Caco-2 (cell line): ENCODE measurements at regions not wholly inside any gene's neighbourhood (a gene's known extent, or its start where the extent isn't known, plus 50 kb on each side); places are given as distances from the start of the nearest gene placed in this dataset.

Experiments used
- BruUV-seq: library from RNA; stranded (reverse); fragments of 400-500 nt; replicated peaks from 2 replicates; lab custom pipeline; 2021; lab: Mats Ljungman, UMichigan
- CTCF ChIA-PET: fragments of 300-600 bp; sonication (Branson Sonifier 250); formaldehyde crosslinking; loops from one replicate; lab custom pipeline; 2022; ENCODE audit warnings: antibody characterized with exemption; lab: Charles Lee
- POLR2A ChIA-PET: fragments of 300-600 bp; sonication (Branson Sonifier 250); formaldehyde crosslinking; loops from one replicate; lab custom pipeline; 2022; ENCODE audit warnings: antibody characterized with exemption; lab: Charles Lee
- DNase-seq, 2 experiments: peaks; one replicate each; pipeline versions ENCODE4 v3.0.0 to v3.0.0-alpha.2; 2020 to 2022
- H3K27me3 ChIP-seq: replicated peaks from 2 replicates; pipeline ENCODE4 v1.6.0; 2011; ENCODE audit warnings: low read length; ENCODE audit not compliant: control insufficient read depth, insufficient read depth
- H3K36me3 ChIP-seq: 2 replicates; pipeline ENCODE4 v1.5.1; 2011; ENCODE audit warnings: low read length; ENCODE audit not compliant: control insufficient read depth, insufficient read depth
- H3K4me1 ChIP-seq: fragments of 250-450 bp; sonication (Bioruptor Pico); 2 replicates; pipeline ENCODE4 v1.5.1; 2020; ENCODE audit warnings: mild to moderate bottlenecking
- H3K4me3 ChIP-seq: 2 replicates; pipeline ENCODE4 v1.5.1; 2011; ENCODE audit warnings: low read depth, mild to moderate bottlenecking, control low read depth, low read length
- H3K9me3 ChIP-seq: fragments of 250-450 bp; sonication (Bioruptor Pico); 2 replicates; pipeline ENCODE4 v1.5.1; 2020; ENCODE audit warnings: mild to moderate bottlenecking, moderate library complexity
- H3K27ac Mint-ChIP-seq: one replicate; pipeline ENCODE4 v1.8.0; 2022; ENCODE audit warnings: mixed read lengths; ENCODE audit not compliant: unreplicated experiment
- H3K27me3 Mint-ChIP-seq: one replicate; pipeline ENCODE4 v1.8.0; 2022; ENCODE audit warnings: mixed read lengths; ENCODE audit not compliant: insufficient read depth, unreplicated experiment
- H3K36me3 Mint-ChIP-seq: one replicate; pipeline ENCODE4 v1.8.0; 2022; ENCODE audit warnings: mild to moderate bottlenecking, mixed read lengths; ENCODE audit not compliant: insufficient read depth, unreplicated experiment
- H3K4me1 Mint-ChIP-seq: one replicate; pipeline ENCODE4 v1.8.0; 2022; ENCODE audit warnings: low read depth, mixed read lengths; ENCODE audit not compliant: unreplicated experiment
- H3K4me3 Mint-ChIP-seq: one replicate; pipeline ENCODE4 v1.8.0; 2022; ENCODE audit warnings: mild to moderate bottlenecking, moderate library complexity, mixed read lengths; ENCODE audit not compliant: unreplicated experiment
- H3K9me3 Mint-ChIP-seq: one replicate; pipeline ENCODE4 v1.8.0; 2022; ENCODE audit warnings: mixed read lengths; ENCODE audit not compliant: unreplicated experiment
- CTCF ChIP-seq, 2 experiments: fragments of 200-600 bp in 1 of 2; IDR thresholded peaks; 1 replicate in 1 of 2; 2 replicates in 1 of 2; pipeline versions ENCODE4 v1.5.1 to v1.8.0; 2011 to 2022; ENCODE audit warnings: antibody characterized with exemption in 1 of 2, control low read depth in 1 of 2, inconsistent platforms in 1 of 2, low read depth in 1 of 2, low read length in 1 of 2, mild to moderate bottlenecking in 1 of 2, moderate library complexity in 1 of 2; ENCODE audit not compliant: insufficient read depth in 1 of 2, severe bottlenecking in 1 of 2, unreplicated experiment in 1 of 2
- intact Hi-C: fragments of 100-400 bp; cut with micrococcal nuclease; formaldehyde crosslinking; loops from one replicate; pipeline ENCODE4 v1.10.0; 2022; ENCODE audit not compliant: unreplicated experiment

DNA sequence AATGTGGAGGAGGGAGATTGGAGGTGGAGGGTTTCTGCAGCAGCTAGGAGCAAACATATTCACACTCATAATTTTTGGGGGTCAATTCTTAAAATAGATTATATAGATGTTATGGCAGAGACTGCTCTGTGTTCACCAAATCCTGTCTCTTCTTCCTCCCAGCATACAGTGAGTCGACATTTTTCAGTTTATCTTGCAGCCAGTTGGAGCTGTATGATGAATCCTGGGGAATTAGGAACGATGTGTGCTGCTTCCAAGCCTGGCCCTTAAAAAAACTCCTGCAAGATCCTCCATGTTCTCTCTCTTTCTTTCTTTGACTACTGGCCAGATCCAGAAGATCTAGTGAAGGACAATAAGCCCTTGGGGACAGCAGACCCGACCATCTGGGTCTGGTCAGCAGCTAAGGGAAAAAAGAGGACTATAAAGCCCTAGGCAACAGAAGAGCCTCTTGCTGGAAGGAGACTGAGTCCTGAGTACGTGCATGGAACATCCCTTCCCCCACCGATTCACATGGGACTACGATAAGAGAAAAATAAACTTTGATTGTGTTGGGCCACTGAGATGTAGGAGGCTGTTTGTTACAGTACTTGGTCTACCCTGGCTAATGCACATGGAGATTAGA is 55.8 kb upstream of the POMP start:
- Mint-ChIP-seq H3K4me3 (no peak overlapping the region), H3K36me3 (no peaks in the 10 kb centered on the region), H3K27ac (no peak overlapping the region), H3K9me3 (no peaks in the 10 kb centered on the region), H3K27me3 (no peaks in the 10 kb centered on the region), H3K4me1 (no peaks in the 10 kb centered on the region)
- ChIA-PET CTCF (no interaction called here), POLR2A (no interaction called here)
- intact Hi-C loops = no loop called here
- H3K4me1 ChIP-seq = no peaks in the 10 kb centered on the region
- BruUV-seq = no TSS peak
- no peak for TF ChIP-seq CTCF (IDR thresholded peaks at IDR 0.05; ENCODE audit: insufficient read depth in 1 of 2, low read depth in 1 of 2, low read length in 1 of 2, severe bottlenecking in 1 of 2, unreplicated experiment in 1 of 2)
- no peak overlapping the region for H3K4me3 ChIP-seq
- H3K36me3 ChIP-seq = no peaks in the 10 kb centered on the region
- no peak for DNase-seq
- no peaks in the 10 kb centered on the region for H3K27me3 ChIP-seq
- no peaks in the 10 kb centered on the region for H3K9me3 ChIP-seq

DNA sequence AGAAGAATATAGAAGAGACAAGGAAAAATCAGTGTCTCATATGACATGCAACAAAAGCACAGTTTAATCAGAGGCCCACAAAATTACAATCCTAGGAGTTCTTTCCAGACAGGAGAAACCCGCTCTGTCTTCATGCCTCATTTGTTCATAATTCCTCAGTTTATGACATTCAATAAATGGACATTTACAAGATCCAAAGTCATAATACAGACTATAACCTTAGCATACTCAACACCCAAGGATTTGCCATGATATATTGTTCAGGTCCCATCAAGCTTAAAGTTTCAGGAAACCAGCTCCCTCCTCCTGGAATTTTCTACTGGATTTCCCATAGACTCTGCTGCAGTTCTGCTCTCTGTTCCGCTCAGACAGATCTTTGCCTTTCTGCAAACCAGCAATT is 56.4 kb upstream of the POMP start:
- Mint-ChIP-seq H3K4me1 (no peaks in the 10 kb centered on the region), H3K4me3 (no peak overlapping the region), H3K36me3 (no peaks in the 10 kb centered on the region), H3K27ac (no peak overlapping the region), H3K27me3 (no peaks in the 10 kb centered on the region), H3K9me3 (no peaks in the 10 kb centered on the region)
- Histone ChIP-seq H3K27me3 (no peaks in the 10 kb centered on the region), H3K36me3 (no peaks in the 10 kb centered on the region), H3K9me3 (no peaks in the 10 kb centered on the region), H3K4me1 (no peaks in the 10 kb centered on the region), H3K4me3 (no peak overlapping the region)
- no TSS peak for BruUV-seq
- TF ChIP-seq CTCF (IDR thresholded peaks at IDR 0.05; ENCODE audit: insufficient read depth in 1 of 2, low read depth in 1 of 2, low read length in 1 of 2, severe bottlenecking in 1 of 2, unreplicated experiment in 1 of 2) = no peak
- CTCF ChIA-PET = no interaction called here
- DNase-seq = no peak
- intact Hi-C loops = no loop called here
- POLR2A ChIA-PET = no interaction called here

GRCh38 chr13:28601581-28601980 is 57.3 kb upstream of the POMP start:
- TF ChIP-seq CTCF (IDR thresholded peaks at IDR 0.05; ENCODE audit: insufficient read depth in 1 of 2, low read depth in 1 of 2, low read length in 1 of 2, severe bottlenecking in 1 of 2, unreplicated experiment in 1 of 2) = no peak
- ChIA-PET POLR2A (no interaction called here), CTCF (no interaction called here)
- H3K36me3 ChIP-seq = no peaks in the 10 kb centered on the region
- BruUV-seq = no TSS peak
- H3K4me1 ChIP-seq = no peaks in the 10 kb centered on the region
- no peaks in the 10 kb centered on the region for H3K27me3 Mint-ChIP-seq
- no peaks in the 10 kb centered on the region for H3K9me3 Mint-ChIP-seq
- DNase-seq = no peak
- H3K36me3 Mint-ChIP-seq = no peaks in the 10 kb centered on the region
- no peak overlapping the region for H3K4me3 ChIP-seq
- H3K27ac Mint-ChIP-seq = no peak overlapping the region
- no peaks in the 10 kb centered on the region for H3K27me3 ChIP-seq
- H3K9me3 ChIP-seq = no peaks in the 10 kb centered on the region
- intact Hi-C loops = no loop called here
- H3K4me1 Mint-ChIP-seq = no peaks in the 10 kb centered on the region
- no peak overlapping the region for H3K4me3 Mint-ChIP-seq
